PC-3 (cell line): ENCODE measurements at regions not wholly inside any gene's neighbourhood (a gene's known extent, or its start where the extent isn't known, plus 50 kb on each side); places are given as distances from the start of the nearest gene placed in this dataset.
A peak's percentile ranks its signal among the peaks of the same experiment; 100 is the strongest.

Experiments
- ATAC-seq: fragments of 200-7000 bp; cut with Tn5 transposase; 2 replicates; pipeline ENCODE4 v1.9.1; 2020; ENCODE audit warnings: mild to moderate bottlenecking, moderate library complexity
- BruUV-seq: library from RNA; stranded (reverse); fragments of 400-500 nt; replicated peaks from 2 replicates; lab custom pipeline; 2021; lab: Mats Ljungman, UMichigan
- CTCF ChIA-PET: fragments of 300-600 bp; sonication (Branson Sonifier 250); formaldehyde crosslinking; loops from one replicate; lab custom pipeline; 2022; ENCODE audit warnings: antibody characterized with exemption; lab: Charles Lee
- POLR2A ChIA-PET: fragments of 300-600 bp; sonication (Branson Sonifier 250); formaldehyde crosslinking; loops from one replicate; lab custom pipeline; 2022; ENCODE audit warnings: antibody characterized with exemption; ENCODE audit not compliant: unreplicated experiment; lab: Charles Lee
- DNase-seq: peaks from one replicate; pipeline ENCODE4 v3.0.0-alpha.2; 2015
- H2AFZ ChIP-seq: fragments of 300-600 bp; sonication (generic); 2 replicates; pipeline ENCODE4 v1.6.0; 2016; ENCODE audit warnings: antibody characterized with exemption, low read length
- H3F3A ChIP-seq: fragments of 300-600 bp; sonication (generic); one replicate; pipeline ENCODE4 v1.6.0; 2017; ENCODE audit warnings: antibody characterized with exemption, low read length, control low read depth, mild to moderate bottlenecking; ENCODE audit not compliant: unreplicated experiment
- H3K27ac ChIP-seq: fragments of 300-600 bp; sonication (generic); 2 replicates; pipeline ENCODE4 v1.5.1; 2016; ENCODE audit warnings: mild to moderate bottlenecking, low read length
- H3K27me3 ChIP-seq: fragments of 300-600 bp; sonication (generic); 2 replicates; pipeline ENCODE4 v1.6.1; 2016; ENCODE audit warnings: low read length, mixed read lengths
- H3K36me3 ChIP-seq: fragments of 300-600 bp; sonication (generic); 2 replicates; pipeline ENCODE4 v1.6.1; 2016; ENCODE audit warnings: low read depth, mixed run types, low read length, mixed read lengths
- H3K4me1 ChIP-seq: fragments of 300-600 bp; sonication (generic); 2 replicates; pipeline ENCODE4 v1.5.1; 2016; ENCODE audit warnings: low read length; ENCODE audit not compliant: insufficient read depth
- H3K4me2 ChIP-seq: fragments of 300-600 bp; sonication (generic); 2 replicates; pipeline ENCODE4 v1.6.0; 2016; ENCODE audit warnings: low read length
- H3K4me3 ChIP-seq: fragments of 300-600 bp; sonication (generic); 2 replicates; pipeline ENCODE4 v1.5.1; 2016; ENCODE audit warnings: mild to moderate bottlenecking, low read length, mixed read lengths
- H3K79me2 ChIP-seq: fragments of 300-600 bp; sonication (generic); 2 replicates; pipeline ENCODE4 v1.6.1; 2017; ENCODE audit warnings: low read length, mixed read lengths
- H3K9ac ChIP-seq: fragments of 300-600 bp; sonication (generic); 2 replicates; pipeline ENCODE4 v1.6.0; 2016; ENCODE audit warnings: mild to moderate bottlenecking, low read length
- H3K9me2 ChIP-seq: fragments of 300-600 bp; sonication (generic); replicated peaks from 2 replicates; pipeline ENCODE4 v1.6.1; 2016; ENCODE audit warnings: mixed run types, low read length, mixed read lengths
- H3K9me3 ChIP-seq: fragments of 300-600 bp; sonication (generic); 2 replicates; pipeline ENCODE4 v1.6.1; 2016; ENCODE audit warnings: low read length, mixed read lengths
- H4K20me1 ChIP-seq: fragments of 300-600 bp; sonication (generic); 2 replicates; pipeline ENCODE4 v1.6.1; 2016; ENCODE audit warnings: low read length, mixed read lengths
- CTCF ChIP-seq: fragments of 300-600 bp; sonication (generic); conservative IDR thresholded peaks from 2 replicates; pipeline ENCODE4 v1.5.1; 2017; ENCODE audit warnings: antibody characterized with exemption, low read depth, mild to moderate bottlenecking, low read length
- EZH2 ChIP-seq: fragments of 300-600 bp; sonication (generic); IDR thresholded peaks from one replicate; pipeline ENCODE4 v1.6.1; 2017; ENCODE audit warnings: antibody characterized with exemption, mild to moderate bottlenecking, low read length; ENCODE audit not compliant: unreplicated experiment
- EZH2phosphoT487 ChIP-seq: fragments of 300-600 bp; sonication (generic); IDR thresholded peaks from 2 replicates; pipeline ENCODE4 v1.6.1; 2018; ENCODE audit warnings: mild to moderate bottlenecking, antibody characterized with exemption, low read length, borderline replicate concordance
- intact Hi-C: fragments of 100-400 bp; cut with micrococcal nuclease; formaldehyde crosslinking; loops from 2 replicates; pipeline ENCODE4 v1.9.0; 2023

- ChIA-PET POLR2A (no interaction called here), CTCF (no interaction called here)
- no TSS peak for BruUV-seq
- DNase-seq (no peak), ATAC-seq (no peak)
- Histone ChIP-seq H3K9me3 (no peaks in the 10 kb centered on the region), H4K20me1 (no peaks in the 10 kb centered on the region), H3K4me2 (no peak overlapping the region), H3K9ac (no peak overlapping the region), H2AFZ (no peak overlapping the region), H3F3A (no peaks in the 10 kb centered on the region), H3K36me3 (no peaks in the 10 kb centered on the region), H3K9me2 (no peaks in the 10 kb centered on the region), H3K4me3 (no peak overlapping the region), H3K79me2 (no peaks in the 10 kb centered on the region), H3K27me3 (no peaks in the 10 kb centered on the region), H3K27ac (no peak overlapping the region), H3K4me1 (no peaks in the 10 kb centered on the region; the same call in 1 of the 2 replicates)
- no peak for TF ChIP-seq CTCF
- TF ChIP-seq EZH2phosphoT487 = no peak
- TF ChIP-seq EZH2 = no peak
- intact Hi-C loops = no loop called here
Observed at GRCh38 chr2:12274591-12274990, 442.1 kb upstream of the TRIB2 start.

- ATAC-seq (no peak), DNase-seq (no peak)
- Histone ChIP-seq H3K79me2 (no peaks in the 10 kb centered on the region), H3K4me3 (no peak overlapping the region), H3K9me2 (no peaks in the 10 kb centered on the region), H3K36me3 (no peaks in the 10 kb centered on the region), H3F3A (no peaks in the 10 kb centered on the region), H2AFZ (no peak overlapping the region), H3K27ac (no peak overlapping the region), H3K27me3 (no peaks in the 10 kb centered on the region), H3K4me2 (no peak overlapping the region), H3K9ac (no peak overlapping the region), H3K4me1 (no peaks in the 10 kb centered on the region; the same call in 1 of the 2 replicates), H3K9me3 (no peaks in the 10 kb centered on the region), H4K20me1 (no peaks in the 10 kb centered on the region)
- POLR2A ChIA-PET = no interaction called here
- no TSS peak for BruUV-seq
- TF ChIP-seq CTCF = no peak
- intact Hi-C loops = no loop called here
- CTCF ChIA-PET = no interaction called here
Observed at GRCh38 chr2:12277241-12278034, 439.3 kb upstream of the TRIB2 start.

GRCh38 chr2:12278217-12278750, 438.5 kb upstream of the TRIB2 start:
- ChIA-PET POLR2A (no interaction called here), CTCF (no interaction called here)
- Histone ChIP-seq H3K9me2 (no peaks in the 10 kb centered on the region), H3K36me3 (no peaks in the 10 kb centered on the region), H3K79me2 (no peaks in the 10 kb centered on the region), H3K4me3 (no peak overlapping the region), H3K27ac (no peak overlapping the region), H4K20me1 (no peaks in the 10 kb centered on the region), H3K4me2 (no peak overlapping the region), H3K9me3 (no peaks in the 10 kb centered on the region), H2AFZ (no peak overlapping the region), H3K27me3 (no peaks in the 10 kb centered on the region), H3K9ac (no peak overlapping the region), H3K4me1 (no peaks in the 10 kb centered on the region; the same call in 1 of the 2 replicates), H3F3A (no peaks in the 10 kb centered on the region)
- BruUV-seq = no TSS peak
- ATAC-seq (peak; percentile 29; the same call in 1 of the 2 replicates), DNase-seq (no peak)
- intact Hi-C loops = no loop called here
- TF ChIP-seq EZH2 = no peak
- TF ChIP-seq EZH2phosphoT487 = no peak
- no peak for TF ChIP-seq CTCF
